ENCODE measurements at regions not wholly inside any gene's neighbourhood (a gene's known extent, or its start where the extent isn't known, plus 50 kb on each side); places are given as distances from the start of the nearest gene placed in this dataset.

- intact Hi-C loops (cut with micrococcal nuclease; ENCODE audit: unreplicated experiment): no loop called here
- H3K9me3 ChIP-seq (ENCODE audit: low read depth, low read length, poor library complexity, severe bottlenecking): no peaks in the 10 kb centered on the region
- POLR2A ChIA-PET (ENCODE audit: low non-redundant PET): no interaction called here
Observed at GRCh38 chr1:232872284-232872683, 67.1 kb downstream of the MAP10 start.

GRCh38 chr1:232872738-232873137 lies 67.5 kb downstream of the MAP10 start:
- H3K4me1 ChIP-seq (ENCODE audit: insufficient read depth, low read length, poor library complexity, severe bottlenecking): no peaks in the 10 kb centered on the region
- ChIA-PET CTCF (no interaction called here), POLR2A (ENCODE audit: low non-redundant PET) (no interaction called here)
- TF ChIP-seq CTCF (conservative IDR thresholded peaks at IDR 0.05; ENCODE audit: low read depth, low read length) (no peak), EZH2 (IDR thresholded peaks at IDR 0.05; ENCODE audit: borderline replicate concordance, low read depth, low read length, poor library complexity, severe bottlenecking) (no peak)
- DNase-seq (ENCODE audit: low spot score): no peak
- no peaks in the 10 kb centered on the region for H3K9me3 ChIP-seq (ENCODE audit: low read depth, low read length, poor library complexity, severe bottlenecking)
- BruUV-seq (replicated peaks): no TSS peak
- intact Hi-C loops (cut with micrococcal nuclease; ENCODE audit: unreplicated experiment): no loop called here
- no peak overlapping the region for H3K27ac ChIP-seq (ENCODE audit: low read depth, low read length, poor library complexity, severe bottlenecking)
- no peaks in the 10 kb centered on the region for H3K27me3 ChIP-seq (replicated peaks; ENCODE audit: insufficient read depth, low read depth, low read length, poor library complexity)
- no peaks in the 10 kb centered on the region for H3K36me3 ChIP-seq (ENCODE audit: insufficient read depth, low read length, poor library complexity, severe bottlenecking)
- H3K4me3 ChIP-seq (ENCODE audit: low read depth, low read length, poor library complexity, severe bottlenecking): no peak overlapping the region

More at GRCh38 chr1:232872284-232872683, 67.1 kb downstream of the MAP10 start:
- Histone ChIP-seq H3K36me3 (ENCODE audit: insufficient read depth, low read length, poor library complexity, severe bottlenecking) (no peaks in the 10 kb centered on the region), H3K4me1 (ENCODE audit: insufficient read depth, low read length, poor library complexity, severe bottlenecking) (no peaks in the 10 kb centered on the region), H3K27ac (ENCODE audit: low read depth, low read length, poor library complexity, severe bottlenecking) (no peak overlapping the region), H3K4me3 (ENCODE audit: low read depth, low read length, poor library complexity, severe bottlenecking) (no peak overlapping the region), H3K27me3 (replicated peaks; ENCODE audit: insufficient read depth, low read depth, low read length, poor library complexity) (no peaks in the 10 kb centered on the region)
- TF ChIP-seq EZH2 (IDR thresholded peaks at IDR 0.05; ENCODE audit: borderline replicate concordance, low read depth, low read length, poor library complexity, severe bottlenecking): no peak
- no peak for TF ChIP-seq CTCF (conservative IDR thresholded peaks at IDR 0.05; ENCODE audit: low read depth, low read length)
- no peak for DNase-seq (ENCODE audit: low spot score)
- BruUV-seq (replicated peaks): no TSS peak
- CTCF ChIA-PET: no interaction called here

- no TSS peak for BruUV-seq (replicated peaks)
- no peak for DNase-seq (ENCODE audit: low spot score)
- Histone ChIP-seq H3K9me3 (ENCODE audit: low read depth, low read length, poor library complexity, severe bottlenecking) (no peaks in the 10 kb centered on the region), H3K36me3 (ENCODE audit: insufficient read depth, low read length, poor library complexity, severe bottlenecking) (no peaks in the 10 kb centered on the region), H3K27ac (ENCODE audit: low read depth, low read length, poor library complexity, severe bottlenecking) (no peak overlapping the region), H3K4me1 (ENCODE audit: insufficient read depth, low read length, poor library complexity, severe bottlenecking) (no peaks in the 10 kb centered on the region), H3K27me3 (replicated peaks; ENCODE audit: insufficient read depth, low read depth, low read length, poor library complexity) (no peaks in the 10 kb centered on the region), H3K4me3 (ENCODE audit: low read depth, low read length, poor library complexity, severe bottlenecking) (no peak overlapping the region)
- ChIA-PET CTCF (interaction anchor here (0.6 kb wide), 1 partner anchor 115 kb away, joined by 4 read pairs; no protein-coding TSS in a partner anchor), POLR2A (ENCODE audit: low non-redundant PET) (no interaction called here)
- TF ChIP-seq EZH2 (IDR thresholded peaks at IDR 0.05; ENCODE audit: borderline replicate concordance, low read depth, low read length, poor library complexity, severe bottlenecking) (no peak), CTCF (conservative IDR thresholded peaks at IDR 0.05; ENCODE audit: low read depth, low read length) (no peak)
- intact Hi-C loops (cut with micrococcal nuclease; ENCODE audit: unreplicated experiment): no loop called here
Observed at GRCh38 chr1:232873412-232873811, 68.2 kb downstream of the MAP10 start.

Data from A673 (cell line).